Transverse colon (tissue), 3 donors: ENCODE measurements at regions not wholly inside any gene's neighbourhood (a gene's known extent, or its start where the extent isn't known, plus 50 kb on each side); places are given as distances from the start of the nearest gene placed in this dataset.

Experiments used
- POLR2A ChIP-seq: fragments of 450-650 bp; IDR thresholded peaks from one replicate; pipeline ENCODE4 v1.6.1; 2016; ENCODE audit warnings: antibody characterized with exemption, mild to moderate bottlenecking, moderate library complexity
- TF ChIP-seq, protein P1 (sequence below), 5 experiments: fragments of 200-600 bp in 3 of 5; fragments of 450-650 bp in 2 of 5; sonication (generic) in 3 of 5; IDR thresholded peaks; 1 replicate in 2 of 5; 2 replicates in 3 of 5; pipeline ENCODE4 v1.5.1; 2016 to 2017; ENCODE audit warnings: antibody characterized with exemption in 5 of 5, inconsistent platforms in 3 of 5, mild to moderate bottlenecking in 2 of 5, moderate library complexity in 1 of 5

DNA sequence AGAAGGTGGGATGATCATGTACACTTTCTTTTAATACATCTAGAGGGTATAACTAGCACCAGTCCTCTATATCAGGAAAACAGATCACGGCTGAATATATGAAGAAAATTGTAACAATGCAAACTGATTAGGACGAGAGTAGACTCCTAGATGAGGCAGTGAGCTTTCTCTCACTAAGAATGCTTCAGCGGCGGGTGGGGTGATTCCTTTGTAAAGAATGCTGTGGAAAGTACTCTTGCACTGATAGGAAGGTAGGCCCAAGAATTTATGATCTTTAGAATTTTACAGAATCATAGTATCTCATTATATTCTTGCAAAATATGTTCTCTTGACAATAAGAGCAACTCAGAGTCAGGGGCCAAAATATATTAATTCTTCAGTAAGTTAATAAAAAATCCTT is 133.0 kb downstream of the LMNTD1 start:
- no peak for TF ChIP-seq POLR2A
- TF ChIP-seq, protein P1, sequence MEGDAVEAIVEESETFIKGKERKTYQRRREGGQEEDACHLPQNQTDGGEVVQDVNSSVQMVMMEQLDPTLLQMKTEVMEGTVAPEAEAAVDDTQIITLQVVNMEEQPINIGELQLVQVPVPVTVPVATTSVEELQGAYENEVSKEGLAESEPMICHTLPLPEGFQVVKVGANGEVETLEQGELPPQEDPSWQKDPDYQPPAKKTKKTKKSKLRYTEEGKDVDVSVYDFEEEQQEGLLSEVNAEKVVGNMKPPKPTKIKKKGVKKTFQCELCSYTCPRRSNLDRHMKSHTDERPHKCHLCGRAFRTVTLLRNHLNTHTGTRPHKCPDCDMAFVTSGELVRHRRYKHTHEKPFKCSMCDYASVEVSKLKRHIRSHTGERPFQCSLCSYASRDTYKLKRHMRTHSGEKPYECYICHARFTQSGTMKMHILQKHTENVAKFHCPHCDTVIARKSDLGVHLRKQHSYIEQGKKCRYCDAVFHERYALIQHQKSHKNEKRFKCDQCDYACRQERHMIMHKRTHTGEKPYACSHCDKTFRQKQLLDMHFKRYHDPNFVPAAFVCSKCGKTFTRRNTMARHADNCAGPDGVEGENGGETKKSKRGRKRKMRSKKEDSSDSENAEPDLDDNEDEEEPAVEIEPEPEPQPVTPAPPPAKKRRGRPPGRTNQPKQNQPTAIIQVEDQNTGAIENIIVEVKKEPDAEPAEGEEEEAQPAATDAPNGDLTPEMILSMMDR (IDR thresholded peaks at IDR 0.05), result no peak
